BLaER1 treated with 17β-estradiol and CSF1 and Interleukin-3, amounts not matched to agents 10 nM and 100 nM (cell line): ENCODE measurements at regions not wholly inside any gene's neighbourhood (a gene's known extent, or its start where the extent isn't known, plus 50 kb on each side); places are given as distances from the start of the nearest gene placed in this dataset.

Experiments used
- H3K27ac ChIP-seq, 11 experiments: shearing (Covaris generic); formaldehyde crosslinking; 2 replicates each; pipeline ENCODE4 v1.8.1; 2022
- H3K27me3 ChIP-seq, 11 experiments: shearing (Covaris generic); formaldehyde crosslinking; 2 replicates each; pipeline ENCODE4 v1.8.1; 2022
- H3K36me3 ChIP-seq, 11 experiments: shearing (Covaris generic); formaldehyde crosslinking; 2 replicates each; pipeline ENCODE4 v1.8.1; 2022
- H3K4me1 ChIP-seq, 10 experiments: shearing (Covaris generic); formaldehyde crosslinking; 2 replicates each; pipeline ENCODE4 v1.8.1; 2022
- H3K4me2 ChIP-seq, 11 experiments: shearing (Covaris generic); formaldehyde crosslinking; 2 replicates each; pipeline ENCODE4 v1.8.1; 2022
- H3K4me3 ChIP-seq, 10 experiments: shearing (Covaris generic); formaldehyde crosslinking; 2 replicates each; pipeline ENCODE4 v1.8.1; 2022
- H3K9ac ChIP-seq, 11 experiments: shearing (Covaris generic); formaldehyde crosslinking; 2 replicates each; pipeline ENCODE4 v1.8.1; 2022
- H3K9me3 ChIP-seq, 11 experiments: shearing (Covaris generic); formaldehyde crosslinking; replicated peaks in 1 of 11; 2 replicates each; pipeline ENCODE4 v1.8.1; 2022
- H4K20me1 ChIP-seq, 11 experiments: shearing (Covaris generic); formaldehyde crosslinking; 2 replicates each; pipeline ENCODE4 v1.8.1; 2022
- Cebpa-rat ChIP-seq, 11 experiments: shearing (Covaris generic); IDR thresholded peaks; 2 replicates each; pipeline ENCODE4 v1.8.1; 2022

DNA sequence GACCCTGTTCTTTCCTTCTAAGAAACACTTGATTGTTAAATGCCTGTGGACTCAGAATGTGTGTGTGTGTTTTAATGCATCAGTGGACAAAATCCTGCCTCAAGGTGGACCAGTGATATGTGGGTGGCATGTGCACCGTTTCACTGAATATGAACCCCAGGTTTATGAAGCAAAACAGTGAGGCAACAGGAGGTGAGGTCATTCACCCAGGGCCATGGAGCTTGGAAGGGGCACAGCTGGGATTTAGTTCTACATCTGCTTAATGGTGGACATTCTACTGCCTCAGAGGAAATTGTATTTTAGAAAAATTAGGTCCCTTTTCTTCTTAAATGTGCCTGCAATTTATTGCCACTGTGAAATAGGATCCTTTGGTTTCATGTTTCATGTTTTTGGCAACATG, 549.5 kb upstream of the EEF2KMT start:
- Histone ChIP-seq H3K9ac (no peak overlapping the region), H3K4me2 (no peak overlapping the region), H4K20me1 (no peaks in the 10 kb centered on the region), H3K36me3 (no peaks in the 10 kb centered on the region), H3K27me3 (no peaks in the 10 kb centered on the region), H3K9me3 (no peaks in the 10 kb centered on the region), H3K27ac (no peak overlapping the region), H3K4me1 (no peaks in the 10 kb centered on the region), H3K4me3 (no peak overlapping the region)
- no peak for TF ChIP-seq Cebpa-rat (IDR thresholded peaks at IDR 0.05)

DNA sequence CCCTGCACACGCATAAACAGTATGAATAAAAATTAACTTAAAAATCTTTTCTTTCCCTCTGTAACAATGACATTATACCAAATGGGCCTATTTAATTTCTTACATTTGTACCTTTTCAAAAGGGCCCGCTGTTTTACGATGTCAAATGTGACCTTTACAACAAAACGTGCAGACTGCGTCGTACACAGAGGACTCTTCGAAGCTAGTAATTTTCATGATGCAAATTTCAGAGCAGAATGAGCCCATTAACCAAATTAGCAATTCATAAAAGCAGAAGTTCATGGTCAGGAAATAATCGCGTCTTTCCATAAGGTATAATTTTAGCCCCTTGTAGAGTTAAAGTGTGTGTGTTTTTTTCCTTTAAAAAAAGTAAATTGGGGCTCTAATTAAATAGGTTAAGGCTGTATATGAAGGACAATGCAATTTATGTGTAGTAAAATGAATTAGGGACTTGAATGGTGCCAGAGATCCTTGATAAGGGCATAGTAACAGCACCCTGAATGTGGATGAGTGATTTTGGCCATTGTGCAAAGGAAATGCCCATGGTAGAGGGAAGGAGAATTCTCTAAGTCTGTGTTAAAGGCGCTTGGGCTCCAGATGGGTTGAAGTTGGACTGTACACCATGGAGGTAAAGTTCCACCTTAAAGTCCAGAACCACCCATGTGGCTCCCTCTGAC, 546.4 kb upstream of the EEF2KMT start:
- H3K4me3 ChIP-seq, result no peak overlapping the region
- H3K27me3 ChIP-seq, result no peaks in the 10 kb centered on the region
- TF ChIP-seq Cebpa-rat (IDR thresholded peaks at IDR 0.05), result no peak
- H3K36me3 ChIP-seq, result no peaks in the 10 kb centered on the region
- H3K4me2 ChIP-seq, result no peak overlapping the region
- H3K9ac ChIP-seq, result no peak overlapping the region
- H3K9me3 ChIP-seq, result no peaks in the 10 kb centered on the region
- H3K27ac ChIP-seq, result no peak overlapping the region
- H3K4me1 ChIP-seq, result no peaks in the 10 kb centered on the region
- H4K20me1 ChIP-seq, result no peaks in the 10 kb centered on the region

DNA sequence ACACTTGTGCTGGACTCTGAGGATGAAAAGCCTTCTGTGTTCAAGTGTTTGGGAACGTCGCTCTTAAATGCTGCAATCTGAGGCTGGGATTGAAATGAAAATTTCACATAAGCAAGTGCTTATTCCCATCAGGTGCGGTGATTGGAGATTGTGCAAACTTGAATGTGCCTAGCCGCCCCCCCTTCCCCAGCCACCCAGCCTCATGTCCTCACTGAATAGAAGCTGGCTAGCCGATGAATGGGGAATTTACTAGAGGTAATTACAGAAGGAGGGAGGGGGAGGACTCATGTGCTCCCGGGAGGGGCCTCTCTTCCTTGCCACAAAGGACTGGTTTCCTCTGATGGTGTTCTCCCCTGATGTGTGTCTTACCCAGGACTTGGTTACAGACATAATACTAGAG, 544.8 kb upstream of the EEF2KMT start:
- Histone ChIP-seq H4K20me1 (no peaks in the 10 kb centered on the region), H3K4me1 (no peaks in the 10 kb centered on the region), H3K4me3 (no peak overlapping the region), H3K9me3 (no peaks in the 10 kb centered on the region), H3K4me2 (no peak overlapping the region), H3K36me3 (no peaks in the 10 kb centered on the region), H3K9ac (no peak overlapping the region), H3K27ac (no peak overlapping the region), H3K27me3 (no peaks in the 10 kb centered on the region)
- TF ChIP-seq Cebpa-rat (IDR thresholded peaks at IDR 0.05), result no peak

DNA sequence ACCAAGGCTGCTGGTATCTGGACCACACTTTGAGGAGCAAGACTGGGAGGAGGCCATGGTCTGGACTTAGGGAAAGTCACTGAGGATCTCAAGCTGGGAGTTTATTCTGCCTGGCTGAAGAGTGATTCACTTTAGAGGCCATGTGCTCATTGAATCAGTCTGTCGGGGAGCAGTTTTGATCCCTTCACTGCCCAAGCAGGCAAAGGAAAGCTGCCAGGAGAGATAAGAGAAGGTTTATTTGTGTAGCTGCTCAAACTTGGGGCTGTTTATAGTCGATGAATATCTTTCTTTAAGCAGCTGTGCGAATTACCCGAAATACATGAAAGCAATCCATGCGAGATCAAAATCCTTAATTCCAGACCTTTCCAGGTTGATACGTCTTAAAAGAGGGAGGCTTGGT, 544.4 kb upstream of the EEF2KMT start:
- Histone ChIP-seq H3K9me3 (no peaks in the 10 kb centered on the region), H3K36me3 (no peaks in the 10 kb centered on the region), H3K27ac (no peak overlapping the region), H3K27me3 (no peaks in the 10 kb centered on the region), H3K9ac (no peak overlapping the region), H4K20me1 (no peaks in the 10 kb centered on the region), H3K4me3 (no peak overlapping the region), H3K4me2 (no peak overlapping the region), H3K4me1 (no peaks in the 10 kb centered on the region)
- TF ChIP-seq Cebpa-rat (IDR thresholded peaks at IDR 0.05), result no peak

DNA sequence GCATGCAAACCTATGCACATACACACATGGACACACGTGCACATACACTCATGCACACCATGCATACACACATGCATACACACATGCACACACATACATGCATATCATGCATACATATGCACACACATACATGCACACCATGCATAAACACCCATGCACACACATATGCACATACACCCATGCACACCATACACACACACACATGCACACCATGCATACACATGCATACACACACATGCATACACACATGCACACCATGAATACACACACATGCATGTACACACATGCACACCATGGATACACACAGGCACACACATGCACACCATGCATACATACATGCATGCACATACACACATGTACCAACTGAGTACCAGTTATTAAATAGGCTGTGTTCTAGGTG, 543.3 kb upstream of the EEF2KMT start:
- H3K27me3 ChIP-seq, result no peaks in the 10 kb centered on the region
- H3K27ac ChIP-seq, result no peak overlapping the region
- H3K4me3 ChIP-seq, result no peak overlapping the region
- no peaks in the 10 kb centered on the region for H3K4me1 ChIP-seq
- TF ChIP-seq Cebpa-rat (IDR thresholded peaks at IDR 0.05), result no peak
- H3K9ac ChIP-seq, result no peak overlapping the region
- no peaks in the 10 kb centered on the region for H3K9me3 ChIP-seq
- H4K20me1 ChIP-seq, result no peaks in the 10 kb centered on the region
- H3K4me2 ChIP-seq, result no peak overlapping the region
- H3K36me3 ChIP-seq, result no peaks in the 10 kb centered on the region

DNA sequence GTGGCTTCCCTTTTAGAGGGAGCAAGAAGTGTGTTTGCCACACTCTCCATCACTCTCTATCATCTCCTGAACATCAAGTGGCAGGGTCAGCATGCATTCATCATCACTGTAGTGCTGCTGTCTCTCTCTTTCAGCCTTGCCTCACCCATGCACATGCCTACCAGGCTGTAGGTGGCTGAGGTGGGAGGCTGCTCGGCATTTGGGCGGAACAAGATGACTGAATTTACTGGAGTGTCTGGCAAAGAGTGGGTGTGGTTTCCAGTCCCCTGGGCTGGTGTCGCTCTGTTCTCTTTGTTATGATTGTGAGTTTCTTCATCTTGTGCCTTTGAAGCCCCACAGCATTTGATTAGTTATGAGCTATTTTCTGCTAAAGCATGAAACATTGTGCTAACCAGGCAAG, 541.9 kb upstream of the EEF2KMT start:
- H3K4me3 ChIP-seq, result no peak overlapping the region
- H3K36me3 ChIP-seq, result no peaks in the 10 kb centered on the region
- no peaks in the 10 kb centered on the region for H4K20me1 ChIP-seq
- H3K4me2 ChIP-seq, result no peak overlapping the region
- TF ChIP-seq Cebpa-rat (IDR thresholded peaks at IDR 0.05), result no peak
- H3K4me1 ChIP-seq, result no peaks in the 10 kb centered on the region
- no peaks in the 10 kb centered on the region for H3K9me3 ChIP-seq
- no peak overlapping the region for H3K9ac ChIP-seq
- H3K27me3 ChIP-seq, result no peaks in the 10 kb centered on the region
- no peak overlapping the region for H3K27ac ChIP-seq

DNA sequence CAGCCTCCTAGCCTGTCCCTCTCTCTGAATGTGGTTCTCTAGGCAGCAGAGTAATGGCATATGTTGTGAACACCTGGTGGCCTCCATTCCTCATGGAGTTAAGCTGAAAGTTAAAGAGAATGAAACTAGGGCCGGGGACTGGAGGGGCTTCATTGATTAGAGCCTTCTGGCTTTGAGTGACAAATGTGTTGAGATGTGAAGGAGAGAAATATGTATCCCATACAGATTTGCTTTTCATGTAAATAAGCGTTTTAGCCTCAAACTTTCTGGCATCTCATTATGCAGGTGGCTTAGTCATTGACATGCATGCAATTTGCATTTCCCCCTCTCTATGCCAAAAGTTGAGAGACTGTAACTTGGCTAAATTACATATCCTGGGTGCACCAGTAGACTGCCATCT, 537.7 kb upstream of the EEF2KMT start:
- H3K4me2 ChIP-seq, result no peak overlapping the region
- TF ChIP-seq Cebpa-rat (IDR thresholded peaks at IDR 0.05), result no peak
- H3K36me3 ChIP-seq, result no peaks in the 10 kb centered on the region
- no peaks in the 10 kb centered on the region for H3K4me1 ChIP-seq
- no peaks in the 10 kb centered on the region for H3K9me3 ChIP-seq
- H3K4me3 ChIP-seq, result no peak overlapping the region
- H4K20me1 ChIP-seq, result no peaks in the 10 kb centered on the region
- H3K27ac ChIP-seq, result no peak overlapping the region
- no peak overlapping the region for H3K9ac ChIP-seq
- H3K27me3 ChIP-seq, result no peaks in the 10 kb centered on the region

DNA sequence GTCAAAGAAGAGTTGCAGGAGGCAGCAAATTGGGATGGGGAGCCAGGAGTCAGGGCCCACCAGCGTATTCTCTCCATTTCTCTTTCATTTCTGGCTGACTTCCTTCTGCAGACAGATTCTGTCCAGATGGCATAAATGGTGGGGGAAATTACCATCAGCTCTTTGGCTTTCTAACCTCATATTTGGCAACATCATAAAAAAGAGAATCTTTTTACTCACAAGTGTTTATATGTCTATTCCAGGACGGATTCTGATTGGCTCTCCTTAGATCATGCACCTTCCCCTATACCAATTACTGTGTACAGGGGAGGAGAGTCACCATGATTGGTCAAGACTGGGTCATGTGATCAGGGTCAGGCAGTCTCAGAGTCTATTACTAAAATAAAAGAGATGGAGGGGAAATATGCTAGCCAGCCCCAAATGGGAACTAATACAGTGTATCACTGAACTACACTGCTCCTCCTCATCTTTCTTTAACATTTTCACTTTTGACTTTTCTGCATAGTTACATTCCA, 537.1 kb upstream of the EEF2KMT start:
- no peak overlapping the region for H3K4me2 ChIP-seq
- H3K4me1 ChIP-seq, result no peaks in the 10 kb centered on the region
- H3K4me3 ChIP-seq, result no peak overlapping the region
- H3K9ac ChIP-seq, result no peak overlapping the region
- no peaks in the 10 kb centered on the region for H3K9me3 ChIP-seq
- no peaks in the 10 kb centered on the region for H3K27me3 ChIP-seq
- H4K20me1 ChIP-seq, result no peaks in the 10 kb centered on the region
- no peaks in the 10 kb centered on the region for H3K36me3 ChIP-seq
- TF ChIP-seq Cebpa-rat (IDR thresholded peaks at IDR 0.05), result no peak
- no peak overlapping the region for H3K27ac ChIP-seq

DNA sequence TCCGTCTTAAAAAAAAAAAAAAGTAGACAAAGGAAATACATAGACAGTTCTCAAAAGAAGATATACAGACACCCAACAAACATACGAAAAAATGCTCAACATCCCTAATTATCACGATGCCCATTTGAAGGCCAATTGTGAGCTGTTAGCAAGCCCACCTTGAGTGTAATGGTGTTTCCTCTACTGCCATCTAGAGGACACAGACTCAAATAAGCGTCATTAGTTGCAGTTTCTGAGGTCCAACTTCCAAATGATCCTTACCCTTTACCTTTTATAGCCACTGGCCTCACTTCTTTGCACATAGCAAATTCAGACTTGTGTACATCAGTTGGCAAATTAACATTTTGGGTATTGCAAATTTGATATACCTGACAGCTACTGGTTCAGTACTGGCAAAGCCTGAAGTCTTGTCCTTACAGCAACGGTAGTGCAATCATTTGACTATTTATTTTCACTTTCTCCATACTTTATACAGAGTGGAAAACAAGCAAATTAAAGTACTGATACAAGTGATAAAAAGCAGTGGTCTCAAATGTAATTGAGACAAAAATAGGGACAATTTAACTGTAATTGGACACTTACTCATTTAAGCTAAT, 536.3 kb upstream of the EEF2KMT start:
- H3K36me3 ChIP-seq, result no peaks in the 10 kb centered on the region
- H3K9me3 ChIP-seq, result no peaks in the 10 kb centered on the region
- no peak overlapping the region for H3K4me2 ChIP-seq
- H3K9ac ChIP-seq, result no peak overlapping the region
- no peaks in the 10 kb centered on the region for H4K20me1 ChIP-seq
- H3K27ac ChIP-seq, result no peak overlapping the region
- H3K4me1 ChIP-seq, result no peaks in the 10 kb centered on the region
- H3K27me3 ChIP-seq, result no peaks in the 10 kb centered on the region
- TF ChIP-seq Cebpa-rat (IDR thresholded peaks at IDR 0.05), result no peak
- H3K4me3 ChIP-seq, result no peak overlapping the region

DNA sequence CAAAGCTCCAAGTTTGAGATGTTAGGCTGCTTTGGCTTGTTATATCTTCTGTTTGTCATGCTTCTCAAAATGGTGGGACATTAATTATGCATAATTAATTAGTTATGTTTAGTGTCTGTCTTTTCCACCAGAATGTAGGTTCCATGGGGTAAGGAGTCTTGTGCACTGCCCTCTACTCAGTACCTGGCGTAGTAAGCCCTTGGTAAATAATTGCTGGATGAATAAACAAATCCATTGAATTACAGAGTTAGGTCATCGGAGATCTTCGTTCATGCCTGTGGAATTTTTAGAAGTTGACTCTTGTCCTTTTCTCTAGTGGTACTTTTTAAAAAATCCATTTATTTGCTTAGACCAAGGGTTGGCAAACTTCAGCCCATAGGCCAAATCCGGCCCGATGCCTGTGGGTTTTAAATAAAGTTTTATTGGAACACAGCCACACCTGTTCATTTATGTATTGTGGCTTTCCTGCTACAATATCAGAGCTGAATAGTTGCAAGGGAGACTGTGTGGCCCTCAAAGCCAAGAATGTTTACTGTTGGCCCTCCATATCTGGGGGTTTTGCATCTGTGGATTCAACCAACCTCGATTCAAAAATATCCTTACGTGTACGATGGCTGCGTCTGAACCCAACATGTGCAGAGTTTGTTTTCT, 524.8 kb upstream of the EEF2KMT start:
- Histone ChIP-seq H3K36me3 (no peaks in the 10 kb centered on the region), H3K27me3 (peaks cover 0 to 2% (median 0%) of the 10 kb centered on the region in 11 experiments; a peak in 3 of 22 replicates), H3K9me3 (peaks cover 0 to 5% (median under 1%) of the 10 kb centered on the region in 11 experiments; a peak in 9 of 22 replicates), H3K27ac (no peak overlapping the region), H3K4me3 (no peak overlapping the region), H3K9ac (no peak overlapping the region), H4K20me1 (no peaks in the 10 kb centered on the region), H3K4me1 (no peaks in the 10 kb centered on the region), H3K4me2 (no peak overlapping the region)
- no peak for TF ChIP-seq Cebpa-rat (IDR thresholded peaks at IDR 0.05)
